SU-DHL-6 (cell line): ENCODE measurements at regions not wholly inside any gene's neighbourhood (a gene's known extent, or its start where the extent isn't known, plus 50 kb on each side); places are given as distances from the start of the nearest gene placed in this dataset.

Experiments
- H2AFZ ChIP-seq: fragments of 200-600 bp; sonication (generic); 2 replicates; pipeline ENCODE4 v1.6.1; 2014; ENCODE audit warnings: low read depth, mild to moderate bottlenecking, moderate library complexity, mixed read lengths, antibody characterized with exemption, low read length; ENCODE audit not compliant: severe bottlenecking
- H3F3A ChIP-seq: fragments of 200-600 bp; shearing (Covaris generic); 2 replicates; pipeline ENCODE4 v1.6.0; 2016; ENCODE audit warnings: antibody characterized with exemption, mild to moderate bottlenecking; ENCODE audit not compliant: insufficient read depth
- H3K27ac ChIP-seq: fragments of 200-600 bp; sonication (generic); 2 replicates; pipeline ENCODE4 v1.5.1; 2016; ENCODE audit warnings: low read depth, mild to moderate bottlenecking, low read length, moderate library complexity, mixed read lengths
- H3K27me3 ChIP-seq: fragments of 200-600 bp; sonication (generic), shearing (Covaris generic); 2 replicates; pipeline ENCODE4 v1.6.0; 2014; ENCODE audit warnings: mild to moderate bottlenecking, low read length
- H3K36me3 ChIP-seq: fragments of 200-600 bp; sonication (generic); 2 replicates; pipeline ENCODE4 v1.6.1; 2014; ENCODE audit warnings: mild to moderate bottlenecking, low read length, mixed read lengths
- H3K4me2 ChIP-seq: fragments of 300-600, 200-600 bp; shearing (Covaris generic), sonication (generic); 2 replicates; pipeline ENCODE4 v1.6.0; 2014; ENCODE audit warnings: low read length, low read depth, mild to moderate bottlenecking; ENCODE audit not compliant: poor library complexity, severe bottlenecking
- H3K4me3 ChIP-seq: fragments of 200-600 bp; sonication (generic); 2 replicates; pipeline ENCODE4 v1.5.1; 2014; ENCODE audit warnings: antibody characterized with exemption, low read length, mild to moderate bottlenecking, mixed read lengths; ENCODE audit not compliant: insufficient read depth, poor library complexity, severe bottlenecking
- H3K79me2 ChIP-seq: fragments of 200-600 bp; sonication (generic); 2 replicates; pipeline ENCODE4 v1.6.1; 2014; ENCODE audit warnings: mild to moderate bottlenecking, low read length, moderate library complexity; ENCODE audit not compliant: insufficient read depth
- H3K9ac ChIP-seq: fragments of 200-600 bp; sonication (generic); 2 replicates; pipeline ENCODE4 v1.7.0; 2014; ENCODE audit warnings: mild to moderate bottlenecking, low read length
- H3K9me2 ChIP-seq: fragments of 200-600 bp; sonication (generic); replicated peaks from 2 replicates; pipeline ENCODE4 v1.6.1; 2014; ENCODE audit warnings: low read length; ENCODE audit not compliant: insufficient read depth
- H3K9me3 ChIP-seq: fragments of 200-600 bp; sonication (generic); 2 replicates; pipeline ENCODE4 v1.6.1; 2014; ENCODE audit warnings: low read length, mixed read lengths; ENCODE audit not compliant: insufficient read depth
- H4K20me1 ChIP-seq: fragments of 200-600 bp; sonication (generic); 2 replicates; pipeline ENCODE4 v1.6.1; 2014; ENCODE audit warnings: low read depth, mild to moderate bottlenecking, antibody characterized with exemption, low read length, moderate library complexity, mixed read lengths
- CTCF ChIP-seq: fragments of 200-600 bp; sonication (generic); IDR thresholded peaks from one replicate; pipeline ENCODE4 v1.5.1; 2017; ENCODE audit warnings: antibody characterized with exemption, mild to moderate bottlenecking, low read length, moderate library complexity; ENCODE audit not compliant: insufficient read depth, poor library complexity, severe bottlenecking
- EZH2phosphoT487 ChIP-seq: fragments of 200-600 bp; sonication (generic), shearing (Covaris generic); conservative IDR thresholded peaks from 2 replicates; pipeline ENCODE4 v1.6.1; 2018; ENCODE audit warnings: mild to moderate bottlenecking, antibody characterized with exemption, low read length, moderate library complexity, mixed read lengths

- Histone ChIP-seq H3K79me2 (no peaks in the 10 kb centered on the region), H3F3A (no peaks in the 10 kb centered on the region), H3K9ac (no peak overlapping the region), H3K9me2 (no peaks in the 10 kb centered on the region), H3K4me3 (no peak overlapping the region), H2AFZ (no peak overlapping the region), H3K4me2 (no peak overlapping the region), H3K9me3 (no peaks in the 10 kb centered on the region), H4K20me1 (no peaks in the 10 kb centered on the region), H3K27me3 (no peaks in the 10 kb centered on the region), H3K27ac (no peak overlapping the region), H3K36me3 (no peaks in the 10 kb centered on the region)
- TF ChIP-seq CTCF (no peak), EZH2phosphoT487 (no peak)
These were observed 820.1 kb upstream of the IGFBP3 start for GRCh38 chr7:46741181-46741580.

GRCh38 chr7:46739518-46740234 is 818.6 kb upstream of the IGFBP3 start:
- Histone ChIP-seq H2AFZ (no peak overlapping the region), H3K79me2 (no peaks in the 10 kb centered on the region), H4K20me1 (no peaks in the 10 kb centered on the region), H3K4me3 (no peak overlapping the region), H3K9me2 (no peaks in the 10 kb centered on the region), H3K4me2 (no peak overlapping the region), H3K27me3 (no peaks in the 10 kb centered on the region), H3K9ac (no peak overlapping the region), H3K27ac (no peak overlapping the region), H3F3A (no peaks in the 10 kb centered on the region), H3K36me3 (no peaks in the 10 kb centered on the region), H3K9me3 (no peaks in the 10 kb centered on the region)
- no peak for TF ChIP-seq CTCF

- no peak overlapping the region for H3K4me2 ChIP-seq
These were observed 817.7 kb upstream of the IGFBP3 start for GRCh38 chr7:46738796-46739195.

More at GRCh38 chr7:46738796-46739195, 817.7 kb upstream of the IGFBP3 start:
- no peaks in the 10 kb centered on the region for H3K9me2 ChIP-seq
- H3K4me3 ChIP-seq = no peak overlapping the region
- H3K27ac ChIP-seq = no peak overlapping the region
- no peaks in the 10 kb centered on the region for H3K27me3 ChIP-seq
- no peaks in the 10 kb centered on the region for H3K36me3 ChIP-seq
- no peaks in the 10 kb centered on the region for H3F3A ChIP-seq
- H3K9ac ChIP-seq = no peak overlapping the region
- no peaks in the 10 kb centered on the region for H4K20me1 ChIP-seq
- no peak overlapping the region for H2AFZ ChIP-seq
- no peaks in the 10 kb centered on the region for H3K79me2 ChIP-seq
- TF ChIP-seq EZH2phosphoT487 (no peak), CTCF (no peak)
- H3K9me3 ChIP-seq = no peaks in the 10 kb centered on the region
